GM11168 (cell line): ENCODE measurements at regions not wholly inside any gene's neighbourhood (a gene's known extent, or its start where the extent isn't known, plus 50 kb on each side); places are given as distances from the start of the nearest gene placed in this dataset.

Experiments
- in situ Hi-C: fragments of 300-500 bp; cut with MboI; formaldehyde crosslinking; loops from one replicate; pipeline ENCODE4 v1.12.0; 2022; ENCODE audit warnings: low sequenced_read_pairs; ENCODE audit not compliant: unreplicated experiment

GRCh38 chr4:34733185-34733941 is 1511.0 kb downstream of the ARAP2 start:
- in situ Hi-C loops = no loop called here

- in situ Hi-C loops = no loop called here
These were observed 1477.4 kb downstream of the ARAP2 start for GRCh38 chr4:34766935-34767334.

GRCh38 chr4:34767407-34767806 is 1476.9 kb downstream of the ARAP2 start:
- in situ Hi-C loops = no loop called here

- in situ Hi-C loops = no loop called here
These were observed 1472.7 kb downstream of the ARAP2 start for GRCh38 chr4:34771632-34772031.

GRCh38 chr4:34790131-34790530 is 1454.2 kb downstream of the ARAP2 start:
- in situ Hi-C loops = no loop called here

GRCh38 chr4:34791209-34791608 is 1453.1 kb downstream of the ARAP2 start:
- in situ Hi-C loops = no loop called here

- in situ Hi-C loops = no loop called here
These were observed 1443.4 kb downstream of the ARAP2 start for GRCh38 chr4:34800953-34801352.

GRCh38 chr4:34814266-34814665 is 1430.0 kb downstream of the ARAP2 start:
- in situ Hi-C loops = no loop called here

GRCh38 chr4:34824515-34824914 is 1419.8 kb downstream of the ARAP2 start:
- in situ Hi-C loops = no loop called here

GRCh38 chr4:34826660-34827059 is 1417.7 kb downstream of the ARAP2 start:
- in situ Hi-C loops = no loop called here

GRCh38 chr4:34845926-34846325 is 1398.4 kb downstream of the ARAP2 start:
- in situ Hi-C loops = no loop called here

GRCh38 chr4:34850421-34850820 is 1393.9 kb downstream of the ARAP2 start:
- in situ Hi-C loops = no loop called here

GRCh38 chr4:34850968-34851367 is 1393.3 kb downstream of the ARAP2 start:
- in situ Hi-C loops = no loop called here

GRCh38 chr4:34851411-34851810 is 1392.9 kb downstream of the ARAP2 start:
- in situ Hi-C loops = no loop called here

- in situ Hi-C loops = no loop called here
These were observed 1389.9 kb downstream of the ARAP2 start for GRCh38 chr4:34854451-34854850.

GRCh38 chr4:34861666-34862065 is 1382.6 kb downstream of the ARAP2 start:
- in situ Hi-C loops = no loop called here

- in situ Hi-C loops = no loop called here
These were observed 1365.4 kb downstream of the ARAP2 start for GRCh38 chr4:34878961-34879360.

GRCh38 chr4:34880246-34880645 is 1364.1 kb downstream of the ARAP2 start:
- in situ Hi-C loops = no loop called here

GRCh38 chr4:34891892-34892291 is 1352.4 kb downstream of the ARAP2 start:
- in situ Hi-C loops = no loop called here

- in situ Hi-C loops = no loop called here
These were observed 1350.9 kb downstream of the ARAP2 start for GRCh38 chr4:34893382-34893781.

- in situ Hi-C loops = no loop called here
These were observed 1324.3 kb downstream of the ARAP2 start for GRCh38 chr4:34920032-34920431.

- in situ Hi-C loops = no loop called here
These were observed 1322.9 kb downstream of the ARAP2 start for GRCh38 chr4:34921391-34921790.
